K562 (cell line): ENCODE measurements at regions not wholly inside any gene's neighbourhood (a gene's known extent, or its start where the extent isn't known, plus 50 kb on each side); places are given as distances from the start of the nearest gene placed in this dataset.

Source experiments
- ATAC-seq: fragments of 200-7000 bp; cut with Tn5 transposase; 3 replicates; pipeline ENCODE4 v1.9.1; 2020; ENCODE audit warnings: moderate library complexity
- BruUV-seq: library from RNA; stranded (reverse); fragments of 400-500 nt; replicated peaks from 2 replicates; lab custom pipeline; 2021; lab: Mats Ljungman, UMichigan
- CTCF ChIA-PET: fragments of 300-600 bp; formaldehyde crosslinking; extraction: SDS; loops from one replicate; lab custom pipeline; 2021; ENCODE audit warnings: low intra/inter-chr PET ratio; lab: Yijun Ruan, JAX
- POLR2A ChIA-PET: fragments of 300-600, 350-650 bp; sonication (Branson Sonifier 250); formaldehyde crosslinking; extraction: SDS; loops from one replicate; lab custom pipeline; 2021; ENCODE audit warnings: antibody characterized with exemption, inconsistent platforms; lab: Yijun Ruan, JAX
- DNase-seq, 4 experiments: peaks; one replicate each; pipeline versions ENCODE4 v3.0.0 to v3.0.0-alpha.2; 2011 to 2018; ENCODE audit warnings: low spot score in 3 of 4, mixed read lengths in 3 of 4; ENCODE audit errors: extremely low read depth in 1 of 4
- FAIRE-seq: peaks from 2 replicates; lab custom pipeline; 2011; peaks lifted over from hg19 to GRCh38; lab: Jason Lieb, UNC
- H2AFZ ChIP-seq: 2 replicates; pipeline ENCODE4 v1.6.0; 2011; ENCODE audit warnings: low read depth, low read length, control low read depth, inconsistent platforms
- H3K27ac ChIP-seq: fragments of 200-600 bp; 3 replicates; pipeline ENCODE4 v1.8.0; 2011; ENCODE audit warnings: low read depth, mild to moderate bottlenecking, control low read depth, inconsistent platforms, low read length, moderate library complexity, mixed read lengths; ENCODE audit errors: extremely low read depth
- H3K27me3 ChIP-seq, 2 experiments: fragments of 300-600 bp in 1 of 2; 2 replicates in 1 of 2; 3 replicates in 1 of 2; pipeline versions ENCODE4 v1.6.0 to v1.8.0; 2011; ENCODE audit warnings: inconsistent platforms in 2 of 2, low read length in 2 of 2, mild to moderate bottlenecking in 1 of 2, mixed read lengths in 1 of 2, moderate library complexity in 1 of 2; ENCODE audit not compliant: control insufficient read depth in 2 of 2, insufficient read depth in 2 of 2
- H3K36me3 ChIP-seq: fragments of 300-600 bp; 3 replicates; pipeline ENCODE4 v1.8.0; 2011; ENCODE audit warnings: mild to moderate bottlenecking, low read length, inconsistent platforms; ENCODE audit not compliant: control insufficient read depth, insufficient read depth
- H3K4me1 ChIP-seq, 2 experiments: fragments of 200-600 bp in 1 of 2; replicated peaks in 1 of 2; 2 replicates in 1 of 2; 3 replicates in 1 of 2; pipeline versions ENCODE4 v1.5.1 to v1.8.0; 2011; ENCODE audit warnings: inconsistent platforms in 2 of 2, low read length in 2 of 2, mild to moderate bottlenecking in 1 of 2, mixed read lengths in 1 of 2, moderate library complexity in 1 of 2; ENCODE audit not compliant: control insufficient read depth in 2 of 2, insufficient read depth in 2 of 2
- H3K4me2 ChIP-seq: 2 replicates; pipeline ENCODE4 v1.6.1; 2011; ENCODE audit warnings: low read length, control low read depth, inconsistent platforms, mixed read lengths; ENCODE audit not compliant: insufficient read depth
- H3K4me3 ChIP-seq: fragments of 200-600 bp; sonication (generic), shearing (Covaris generic); 2 replicates; pipeline ENCODE4 v1.5.1; 2016; ENCODE audit warnings: control low read depth, inconsistent platforms
- H3K79me2 ChIP-seq: fragments of 200-600 bp; 3 replicates; pipeline ENCODE4 v1.8.0; 2011; ENCODE audit warnings: low read length, inconsistent platforms; ENCODE audit not compliant: control insufficient read depth, insufficient read depth
- H3K9ac ChIP-seq, 2 experiments: 2 replicates each; pipeline versions ENCODE4 v1.6.0 to v1.6.1; 2011; ENCODE audit warnings: low read depth in 2 of 2, low read length in 2 of 2, control low read depth in 1 of 2, inconsistent platforms in 1 of 2, mild to moderate bottlenecking in 1 of 2, mixed read lengths in 1 of 2; ENCODE audit not compliant: insufficient read depth in 1 of 2
- H3K9me1 ChIP-seq: one replicate; pipeline ENCODE4 v1.6.0; 2011; ENCODE audit warnings: inconsistent platforms, mild to moderate bottlenecking, low read length, moderate library complexity; ENCODE audit not compliant: control insufficient read depth, insufficient read depth
- H3K9me3 ChIP-seq: replicated peaks from 2 replicates; pipeline ENCODE4 v1.5.1; 2011; ENCODE audit warnings: low read depth, low read length, inconsistent platforms; ENCODE audit not compliant: control insufficient read depth, insufficient read depth
- H4K20me1 ChIP-seq: replicated peaks from 2 replicates; pipeline ENCODE4 v1.6.1; 2011; ENCODE audit warnings: low read length, inconsistent platforms, mixed read lengths; ENCODE audit not compliant: control insufficient read depth, insufficient read depth
- CBX3 ChIP-seq, 2 experiments: IDR thresholded peaks; 1 replicate in 1 of 2; 2 replicates in 1 of 2; pipeline ENCODE4 v1.6.1; 2012; ENCODE audit warnings: inconsistent platforms in 2 of 2, low read length in 2 of 2, borderline replicate concordance in 1 of 2, control low read depth in 1 of 2
- EHMT2 ChIP-seq: fragments of 450-650 bp; IDR thresholded peaks from 2 replicates; pipeline ENCODE4 v1.6.1; 2018; ENCODE audit warnings: antibody characterized with exemption
- EZH2 ChIP-seq: IDR thresholded peaks from 2 replicates; pipeline ENCODE4 v1.6.1; 2012; ENCODE audit warnings: low read depth, mild to moderate bottlenecking, inconsistent platforms, low read length, borderline replicate concordance
- FIP1L1 ChIP-seq: fragments of 200-400 bp; formaldehyde crosslinking; IDR thresholded peaks from 2 replicates; pipeline ENCODE4 v1.6.1; 2018; ENCODE audit warnings: mild to moderate bottlenecking, low read depth, low read length; ENCODE audit not compliant: poor library complexity, severe bottlenecking
- GATAD2A ChIP-seq: fragments of 450-650 bp; IDR thresholded peaks from 2 replicates; pipeline ENCODE4 v1.6.1; 2017
- ILK ChIP-seq: fragments of 450-650 bp; IDR thresholded peaks from 2 replicates; pipeline ENCODE4 v1.6.1; 2016; ENCODE audit warnings: missing genetic modification characterization, low read depth, mild to moderate bottlenecking, missing compliant biosample characterization, moderate library complexity, borderline replicate concordance
- KHSRP ChIP-seq: fragments of 450-650 bp; IDR thresholded peaks from 2 replicates; pipeline ENCODE4 v1.6.1; 2017
- NFE2L1 ChIP-seq: fragments of 450-650 bp; IDR thresholded peaks from 2 replicates; pipeline ENCODE4 v1.6.1; 2016; ENCODE audit warnings: missing genetic modification characterization, low read depth, mild to moderate bottlenecking, missing compliant biosample characterization, moderate library complexity, borderline replicate concordance
- POLR3A ChIP-seq: IDR thresholded peaks from 2 replicates; pipeline ENCODE4 v1.6.1; 2011; ENCODE audit warnings: borderline replicate concordance, mild to moderate bottlenecking, moderate library complexity; ENCODE audit not compliant: insufficient read length, insufficient read depth; ENCODE audit errors: extremely low read depth
- SRF ChIP-seq, 2 experiments: fragments of 250-450, 450-650 bp in 1 of 2; sonication (Bioruptor Pico) in 1 of 2; sonication (generic) in 1 of 2; formaldehyde crosslinking; IDR thresholded peaks; 2 replicates each; pipeline versions ENCODE4 v1.5.0 to v1.5.1; 2020 to 2022; ENCODE audit warnings: mild to moderate bottlenecking in 1 of 2, missing genetic modification reagents in 1 of 2
- SRSF7 ChIP-seq: fragments of 200-400 bp; formaldehyde crosslinking; optimal IDR thresholded peaks from 2 replicates; pipeline ENCODE3; 2017; ENCODE audit warnings: mild to moderate bottlenecking, low read depth, low read length
- TCF7L2 ChIP-seq: fragments of 150-350 bp; IDR thresholded peaks from 2 replicates; pipeline ENCODE4 v1.6.1; 2016; ENCODE audit warnings: low read depth, mild to moderate bottlenecking, low read length, moderate library complexity
- ZEB2 ChIP-seq: fragments of 450-650 bp; IDR thresholded peaks from 2 replicates; pipeline ENCODE4 v1.6.1; 2016
- ZFX ChIP-seq: sonication (generic); formaldehyde crosslinking; IDR thresholded peaks from 2 replicates; pipeline ENCODE4 v1.8.0; 2022; ENCODE audit warnings: mild to moderate bottlenecking, missing genetic modification reagents, moderate library complexity
- ZNF197 ChIP-seq: fragments of 200-800 bp; sonication (Bioruptor generic); IDR thresholded peaks from 2 replicates; pipeline ENCODE4 v1.6.1; 2016; ENCODE audit warnings: low read depth, missing genetic modification characterization, missing compliant biosample characterization
- WGBS: fragments of 100-300 bp; shearing (Covaris generic); methylation state at CpG from one replicate; pipeline ENCODE4 v1.1.6; 2016; ENCODE audit warnings: low coverage, mixed read lengths; ENCODE audit not compliant: insufficient coverage; ENCODE audit errors: missing lambda C conversion rate; 5-methylcytosine and 5-hydroxymethylcytosine counted together
- in situ Hi-C: fragments of 300-500 bp; cut with MboI; formaldehyde crosslinking; loops from 4 replicates; pipeline ENCODE4 v1.15.0; 2018; ENCODE audit warnings: inconsistent platforms, mixed read lengths
- intact Hi-C: fragments of 100-400 bp; cut with micrococcal nuclease; formaldehyde crosslinking; loops from 2 replicates; pipeline ENCODE4 v1.14.2; 2022
- TF ChIP-seq, protein P1 (sequence below): sonication (generic); formaldehyde crosslinking; IDR thresholded peaks from 2 replicates; pipeline ENCODE4 v1.8.0; 2023; ENCODE audit warnings: mild to moderate bottlenecking, missing genetic modification reagents
- TF ChIP-seq, protein P2 (sequence below): IDR thresholded peaks from 2 replicates; pipeline ENCODE4 v1.6.1; 2011; ENCODE audit not compliant: insufficient read length; ENCODE audit errors: extremely low read depth

DNA sequence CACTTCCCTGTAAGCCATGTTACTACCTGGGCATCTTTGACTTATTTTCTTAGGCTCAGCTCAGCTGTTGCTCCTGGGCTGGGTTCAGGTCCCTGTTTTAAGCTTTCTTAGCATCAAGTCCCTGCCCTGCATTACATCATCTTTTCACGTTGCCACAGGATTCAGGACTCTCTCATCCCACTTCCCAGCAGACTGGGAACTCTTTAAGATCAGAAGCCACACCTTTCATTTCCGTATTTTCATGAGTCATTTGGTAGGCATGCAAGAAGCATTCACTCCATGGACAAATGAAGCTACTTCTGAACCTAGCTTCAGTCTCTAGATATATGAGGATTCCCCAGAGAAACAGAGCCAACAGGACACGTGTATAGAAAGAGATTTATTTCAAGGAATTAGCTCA, 726.8 kb downstream of the VRK1 start (continued):
- TF ChIP-seq, protein P1, sequence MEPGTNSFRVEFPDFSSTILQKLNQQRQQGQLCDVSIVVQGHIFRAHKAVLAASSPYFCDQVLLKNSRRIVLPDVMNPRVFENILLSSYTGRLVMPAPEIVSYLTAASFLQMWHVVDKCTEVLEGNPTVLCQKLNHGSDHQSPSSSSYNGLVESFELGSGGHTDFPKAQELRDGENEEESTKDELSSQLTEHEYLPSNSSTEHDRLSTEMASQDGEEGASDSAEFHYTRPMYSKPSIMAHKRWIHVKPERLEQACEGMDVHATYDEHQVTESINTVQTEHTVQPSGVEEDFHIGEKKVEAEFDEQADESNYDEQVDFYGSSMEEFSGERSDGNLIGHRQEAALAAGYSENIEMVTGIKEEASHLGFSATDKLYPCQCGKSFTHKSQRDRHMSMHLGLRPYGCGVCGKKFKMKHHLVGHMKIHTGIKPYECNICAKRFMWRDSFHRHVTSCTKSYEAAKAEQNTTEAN (CRISPR knock-in tag): no peak
- no peak for TF ChIP-seq SRF (CRISPR knock-in tag; IDR thresholded peaks at IDR 0.05)
- TF ChIP-seq EZH2: no peak
- no peak for TF ChIP-seq ZNF197 (CRISPR knock-in tag)
- TF ChIP-seq ZEB2: no peak
- TF ChIP-seq, protein P2, sequence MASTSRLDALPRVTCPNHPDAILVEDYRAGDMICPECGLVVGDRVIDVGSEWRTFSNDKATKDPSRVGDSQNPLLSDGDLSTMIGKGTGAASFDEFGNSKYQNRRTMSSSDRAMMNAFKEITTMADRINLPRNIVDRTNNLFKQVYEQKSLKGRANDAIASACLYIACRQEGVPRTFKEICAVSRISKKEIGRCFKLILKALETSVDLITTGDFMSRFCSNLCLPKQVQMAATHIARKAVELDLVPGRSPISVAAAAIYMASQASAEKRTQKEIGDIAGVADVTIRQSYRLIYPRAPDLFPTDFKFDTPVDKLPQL: no peak
- TF ChIP-seq TCF7L2: no peak
- TF ChIP-seq EHMT2: no peak

DNA sequence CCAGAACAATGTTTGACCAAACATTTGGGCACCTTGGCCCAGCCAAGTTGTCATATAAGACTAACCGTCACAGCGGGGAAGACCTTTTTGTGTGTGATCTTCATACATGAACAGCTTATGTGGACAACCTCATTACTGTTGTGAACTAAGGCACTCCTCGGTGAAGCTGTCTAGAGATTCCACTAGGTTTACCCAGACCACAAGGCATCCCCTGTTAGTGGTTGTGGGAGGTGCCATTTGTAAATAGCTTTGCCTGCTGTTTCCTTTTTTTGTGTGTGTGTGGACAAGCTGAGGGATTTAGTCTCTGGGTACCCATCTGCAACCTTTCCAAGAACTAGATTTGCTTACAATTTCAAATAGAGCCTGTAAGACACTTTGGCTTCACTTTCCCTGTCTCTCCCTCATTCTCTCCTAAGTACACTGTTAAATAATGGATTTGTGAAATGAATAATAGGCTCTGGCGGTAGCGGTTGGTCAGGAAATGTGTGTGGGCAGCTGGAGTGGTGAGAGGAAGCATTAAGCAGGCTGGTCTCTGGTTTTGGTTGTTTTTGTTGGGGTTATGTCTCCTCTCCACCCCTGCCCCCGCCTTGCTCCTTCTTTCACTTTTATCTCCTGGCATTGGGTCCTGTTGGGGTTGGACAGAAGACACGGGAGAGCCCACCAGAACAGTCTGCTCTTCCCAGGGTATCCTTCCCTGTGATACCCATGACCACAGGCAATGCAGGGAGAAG, 727.6 kb downstream of the VRK1 start:
- Histone ChIP-seq H3K9me3 (no peaks in the 10 kb centered on the region), H3K4me1 (no peaks in the 10 kb centered on the region), H3K9ac (no peak overlapping the region), H3K79me2 (no peaks in the 10 kb centered on the region), H3K27ac (no peak overlapping the region), H3K4me3 (no peak overlapping the region), H3K9me1 (no peaks in the 10 kb centered on the region), H2AFZ (no peak overlapping the region), H3K36me3 (no peaks in the 10 kb centered on the region), H4K20me1 (no peaks in the 10 kb centered on the region), H3K4me2 (no peak overlapping the region), H3K27me3 (no peaks in the 10 kb centered on the region)
- in situ Hi-C loops: no loop called here
- no TSS peak for BruUV-seq
- DNase-seq (no peak), FAIRE-seq (no peak), ATAC-seq (no peak)
- WGBS: 0% methylated on average over 4 of the region's 7 CpGs
- intact Hi-C loops: no loop called here
- TF ChIP-seq ILK (tag) (no peak), GATAD2A (no peak), ZFX (CRISPR knock-in tag) (no peak), FIP1L1 (no peak), SRSF7 (no peak), NFE2L1 (no peak), CBX3 (IDR thresholded peaks at IDR 0.05; ENCODE audit: borderline replicate concordance in 1 of 2, low read length in 2 of 2) (no peak), KHSRP (no peak), POLR3A (no peak)
- ChIA-PET POLR2A (interaction anchor here (0.6 kb wide), 1 partner anchor 1572 kb away, joined by 3 read pairs; no protein-coding TSS in a partner anchor), CTCF (no interaction called here)
